ENCODE measurements at regions not wholly inside any gene's neighbourhood (a gene's known extent, or its start where the extent isn't known, plus 50 kb on each side); places are given as distances from the start of the nearest gene placed in this dataset.

GRCh38 chr15:39216816-39217215 lies 364.1 kb upstream of the THBS1 start (continued):
- TF ChIP-seq MAX (CRISPR knock-in tag; IDR thresholded peaks at IDR 0.05) (no peak), STAT6 (CRISPR knock-in tag; conservative IDR thresholded peaks at IDR 0.05; ENCODE audit: low read depth) (no peak), OVOL2 (CRISPR knock-in tag; IDR thresholded peaks at IDR 0.05; ENCODE audit: borderline replicate concordance) (no peak), ZNF317 (CRISPR knock-in tag; IDR thresholded peaks at IDR 0.05; ENCODE audit: borderline replicate concordance, low read depth) (no peak)

- no peak overlapping the region for H3K4me3 Mint-ChIP-seq
- no peaks in the 10 kb centered on the region for H3K27me3 Mint-ChIP-seq (ENCODE audit: low read depth)
- ChIA-PET POLR2A (no interaction called here), CTCF (no interaction called here)
- H3K27ac Mint-ChIP-seq: no peak overlapping the region
- H3K4me1 Mint-ChIP-seq: peaks cover 12% of the 10 kb centered on the region
- DNase-seq (ENCODE audit: low spot score) (no peak), ATAC-seq (no peak)
- H3K9me3 Mint-ChIP-seq: peaks cover 6% of the 10 kb centered on the region
- TF ChIP-seq MYBL2 (CRISPR knock-in tag; IDR thresholded peaks at IDR 0.05): no peak
- no peak for TF ChIP-seq NFATC4 (CRISPR knock-in tag; IDR thresholded peaks at IDR 0.05)
- TF ChIP-seq E2F5 (CRISPR knock-in tag; IDR thresholded peaks at IDR 0.05): no peak
- TF ChIP-seq NFYB (CRISPR knock-in tag; conservative IDR thresholded peaks at IDR 0.05; ENCODE audit: low read depth): no peak
- no peak for TF ChIP-seq AR (CRISPR knock-in tag; IDR thresholded peaks at IDR 0.05)
- no peak for TF ChIP-seq ZNF263 (CRISPR knock-in tag; IDR thresholded peaks at IDR 0.05; ENCODE audit: low read depth)
- no peak for TF ChIP-seq NR1H2 (CRISPR knock-in tag; IDR thresholded peaks at IDR 0.05)
- no peak for TF ChIP-seq ZSCAN18 (CRISPR knock-in tag; IDR thresholded peaks at IDR 0.05)
- H3K36me3 Mint-ChIP-seq: no peaks in the 10 kb centered on the region
Measured at GRCh38 chr15:39219608-39220007, 361.3 kb upstream of the THBS1 start.

GRCh38 chr15:39226169-39226937 lies 354.5 kb upstream of the THBS1 start:
- no peak overlapping the region for H3K4me3 Mint-ChIP-seq
- H3K27me3 Mint-ChIP-seq (ENCODE audit: low read depth): no peaks in the 10 kb centered on the region; the same call in 1 of the 2 replicates
- H3K36me3 Mint-ChIP-seq: no peaks in the 10 kb centered on the region
- peak overlapping the region; percentile 38; the same call in 1 of the 2 replicates for H3K27ac Mint-ChIP-seq
- ChIA-PET POLR2A (no interaction called here), CTCF (no interaction called here)
- ATAC-seq (no peak), DNase-seq (ENCODE audit: low spot score) (no peak)
- peaks cover 12% of the 10 kb centered on the region for H3K4me1 Mint-ChIP-seq
- peaks cover 6% of the 10 kb centered on the region; the same call in 1 of the 2 replicates for H3K9me3 Mint-ChIP-seq
- no peak for TF ChIP-seq TEAD1 (CRISPR knock-in tag; IDR thresholded peaks at IDR 0.05)
- TF ChIP-seq ZNF121 (CRISPR knock-in tag; IDR thresholded peaks at IDR 0.05): no peak
- no peak for TF ChIP-seq ZNF138 (CRISPR knock-in tag; conservative IDR thresholded peaks at IDR 0.05)
- TF ChIP-seq IRF2 (CRISPR knock-in tag; IDR thresholded peaks at IDR 0.05; ENCODE audit: borderline replicate concordance, low read depth): no peak
- TF ChIP-seq MXD4 (CRISPR knock-in tag; IDR thresholded peaks at IDR 0.05; ENCODE audit: borderline replicate concordance): no peak
- TF ChIP-seq MAX (CRISPR knock-in tag; IDR thresholded peaks at IDR 0.05): no peak
- TF ChIP-seq NR1H2 (CRISPR knock-in tag; IDR thresholded peaks at IDR 0.05): no peak
- TF ChIP-seq OVOL2 (CRISPR knock-in tag; IDR thresholded peaks at IDR 0.05; ENCODE audit: borderline replicate concordance): no peak
- TF ChIP-seq TP53 (CRISPR knock-in tag; IDR thresholded peaks at IDR 0.05): no peak
- TF ChIP-seq ATF6 (CRISPR knock-in tag; IDR thresholded peaks at IDR 0.05): no peak
